Fibroblast of the aortic adventitia (primary cell): ENCODE measurements at regions not wholly inside any gene's neighbourhood (a gene's known extent, or its start where the extent isn't known, plus 50 kb on each side); places are given as distances from the start of the nearest gene placed in this dataset.
A peak's percentile ranks its signal among the peaks of the same experiment; 100 is the strongest.

ENCODE experiments used
- DNase-seq: peaks from one replicate; pipeline ENCODE4 v3.0.0-alpha.2; 2010; ENCODE audit warnings: low read depth
- H3K4me3 ChIP-seq: 2 replicates; pipeline ENCODE4 v1.5.1; 2011; ENCODE audit warnings: low read depth, mild to moderate bottlenecking, control low read depth, low read length, moderate library complexity
- CTCF ChIP-seq: IDR thresholded peaks from 2 replicates; pipeline ENCODE4 v1.5.1; 2011; ENCODE audit warnings: mild to moderate bottlenecking, low read length, control low read depth, inconsistent platforms; ENCODE audit not compliant: insufficient read depth

GRCh38 chr1:232300466-232300865, 329.5 kb downstream of the SIPA1L2 start:
- TF ChIP-seq CTCF: no peak
- H3K4me3 ChIP-seq: no peak overlapping the region
- no peak for DNase-seq

GRCh38 chr1:232296461-232296860, 333.5 kb downstream of the SIPA1L2 start:
- no peak for DNase-seq
- no peak for TF ChIP-seq CTCF
- no peak overlapping the region for H3K4me3 ChIP-seq

GRCh38 chr1:232293361-232293760, 336.6 kb downstream of the SIPA1L2 start:
- TF ChIP-seq CTCF: no peak
- DNase-seq: no peak
- H3K4me3 ChIP-seq: no peak overlapping the region

GRCh38 chr1:232292818-232293217, 337.1 kb downstream of the SIPA1L2 start:
- no peak overlapping the region for H3K4me3 ChIP-seq
- TF ChIP-seq CTCF: no peak
- no peak for DNase-seq

- H3K4me3 ChIP-seq: no peak overlapping the region
- TF ChIP-seq CTCF: no peak
- DNase-seq: peak; percentile 13
Measured at GRCh38 chr1:232292239-232292638, 337.7 kb downstream of the SIPA1L2 start.

GRCh38 chr1:232291681-232292080, 338.3 kb downstream of the SIPA1L2 start:
- DNase-seq: peak; percentile 55
- TF ChIP-seq CTCF: no peak
- H3K4me3 ChIP-seq: no peak overlapping the region

- no peak for TF ChIP-seq CTCF
Measured at GRCh38 chr1:232291261-232291660, 338.7 kb downstream of the SIPA1L2 start.

More at GRCh38 chr1:232291261-232291660, 338.7 kb downstream of the SIPA1L2 start:
- H3K4me3 ChIP-seq: no peak overlapping the region
- DNase-seq: peak; percentile 32
